ENCODE measurements at regions not wholly inside any gene's neighbourhood (a gene's known extent, or its start where the extent isn't known, plus 50 kb on each side); places are given as distances from the start of the nearest gene placed in this dataset.

DNA sequence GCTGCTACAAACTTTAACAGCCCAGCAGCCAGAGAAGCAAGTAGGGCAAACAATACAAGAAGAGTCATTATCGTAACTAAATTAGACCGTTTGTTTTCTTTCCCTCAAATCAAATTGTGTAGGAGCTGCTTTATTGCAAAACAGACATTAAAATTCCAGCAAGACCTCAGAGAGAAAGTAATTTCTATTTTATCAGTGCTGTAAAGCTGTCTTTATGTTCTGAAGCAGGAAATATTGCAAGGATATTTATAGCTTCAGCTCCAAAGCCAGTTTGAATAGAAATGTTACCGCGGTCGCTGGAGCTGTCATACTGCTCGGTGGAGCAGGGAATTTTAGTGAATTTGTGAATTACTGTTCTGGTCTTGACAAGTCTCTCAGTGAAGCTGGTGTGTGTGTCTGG lies 503.8 kb upstream of the PLXNA2 start (continued):
- TF ChIP-seq ZNF394 (tag by site-specific recombination; IDR thresholded peaks at IDR 0.05; ENCODE audit: borderline replicate concordance) (no peak), ZNF837 (tag by site-specific recombination; IDR thresholded peaks at IDR 0.05) (no peak), ZNF404 (tag by site-specific recombination; IDR thresholded peaks at IDR 0.05) (no peak), SP3 (tag by site-specific recombination; IDR thresholded peaks at IDR 0.05) (no peak), ZNF23 (tag by site-specific recombination; IDR thresholded peaks at IDR 0.05; ENCODE audit: borderline replicate concordance) (no peak), SALL2 (tag by site-specific recombination; IDR thresholded peaks at IDR 0.05; ENCODE audit: borderline replicate concordance) (no peak), SP2 (tag by site-specific recombination; IDR thresholded peaks at IDR 0.05) (no peak), ZNF138 (tag by site-specific recombination; IDR thresholded peaks at IDR 0.05; ENCODE audit: borderline replicate concordance) (no peak), ZNF777 (tag by site-specific recombination; IDR thresholded peaks at IDR 0.05; ENCODE audit: borderline replicate concordance) (no peak), ZNF521 (tag by site-specific recombination; IDR thresholded peaks at IDR 0.05) (no peak), ZNF221 (tag by site-specific recombination; IDR thresholded peaks at IDR 0.05; ENCODE audit: borderline replicate concordance) (no peak), ZNF37A (tag by site-specific recombination; IDR thresholded peaks at IDR 0.05) (no peak), ZNF121 (tag by site-specific recombination; IDR thresholded peaks at IDR 0.05) (no peak), ZXDB (tag by site-specific recombination; IDR thresholded peaks at IDR 0.05) (peak; percentile 84), WT1 (tag by site-specific recombination; IDR thresholded peaks at IDR 0.05) (peak; percentile 84), ZNF571 (tag by site-specific recombination; IDR thresholded peaks at IDR 0.05) (no peak), SCRT1 (tag by site-specific recombination; IDR thresholded peaks at IDR 0.05; ENCODE audit: borderline replicate concordance) (no peak), ZNF610 (tag by site-specific recombination; IDR thresholded peaks at IDR 0.05; ENCODE audit: borderline replicate concordance) (peak; percentile 65; the same call in 1 of the 2 replicates), ZNF366 (tag by site-specific recombination; conservative IDR thresholded peaks at IDR 0.05) (no peak), FEZF1 (tag by site-specific recombination; IDR thresholded peaks at IDR 0.05) (peak; percentile 97), ZNF48 (tag by site-specific recombination; IDR thresholded peaks at IDR 0.05) (no peak), ZNF274 (IDR thresholded peaks at IDR 0.05; ENCODE audit: low read length) (no peak), ZNF274 (tag by site-specific recombination; IDR thresholded peaks at IDR 0.05; ENCODE audit: borderline replicate concordance) (no peak), ZNF202 (tag by site-specific recombination; IDR thresholded peaks at IDR 0.05; ENCODE audit: borderline replicate concordance) (no peak)
- TF ChIP-seq, protein P1, sequence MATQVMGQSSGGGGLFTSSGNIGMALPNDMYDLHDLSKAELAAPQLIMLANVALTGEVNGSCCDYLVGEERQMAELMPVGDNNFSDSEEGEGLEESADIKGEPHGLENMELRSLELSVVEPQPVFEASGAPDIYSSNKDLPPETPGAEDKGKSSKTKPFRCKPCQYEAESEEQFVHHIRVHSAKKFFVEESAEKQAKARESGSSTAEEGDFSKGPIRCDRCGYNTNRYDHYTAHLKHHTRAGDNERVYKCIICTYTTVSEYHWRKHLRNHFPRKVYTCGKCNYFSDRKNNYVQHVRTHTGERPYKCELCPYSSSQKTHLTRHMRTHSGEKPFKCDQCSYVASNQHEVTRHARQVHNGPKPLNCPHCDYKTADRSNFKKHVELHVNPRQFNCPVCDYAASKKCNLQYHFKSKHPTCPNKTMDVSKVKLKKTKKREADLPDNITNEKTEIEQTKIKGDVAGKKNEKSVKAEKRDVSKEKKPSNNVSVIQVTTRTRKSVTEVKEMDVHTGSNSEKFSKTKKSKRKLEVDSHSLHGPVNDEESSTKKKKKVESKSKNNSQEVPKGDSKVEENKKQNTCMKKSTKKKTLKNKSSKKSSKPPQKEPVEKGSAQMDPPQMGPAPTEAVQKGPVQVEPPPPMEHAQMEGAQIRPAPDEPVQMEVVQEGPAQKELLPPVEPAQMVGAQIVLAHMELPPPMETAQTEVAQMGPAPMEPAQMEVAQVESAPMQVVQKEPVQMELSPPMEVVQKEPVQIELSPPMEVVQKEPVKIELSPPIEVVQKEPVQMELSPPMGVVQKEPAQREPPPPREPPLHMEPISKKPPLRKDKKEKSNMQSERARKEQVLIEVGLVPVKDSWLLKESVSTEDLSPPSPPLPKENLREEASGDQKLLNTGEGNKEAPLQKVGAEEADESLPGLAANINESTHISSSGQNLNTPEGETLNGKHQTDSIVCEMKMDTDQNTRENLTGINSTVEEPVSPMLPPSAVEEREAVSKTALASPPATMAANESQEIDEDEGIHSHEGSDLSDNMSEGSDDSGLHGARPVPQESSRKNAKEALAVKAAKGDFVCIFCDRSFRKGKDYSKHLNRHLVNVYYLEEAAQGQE (tag by site-specific recombination; IDR thresholded peaks at IDR 0.05): no peak
- TF ChIP-seq, protein P2, sequence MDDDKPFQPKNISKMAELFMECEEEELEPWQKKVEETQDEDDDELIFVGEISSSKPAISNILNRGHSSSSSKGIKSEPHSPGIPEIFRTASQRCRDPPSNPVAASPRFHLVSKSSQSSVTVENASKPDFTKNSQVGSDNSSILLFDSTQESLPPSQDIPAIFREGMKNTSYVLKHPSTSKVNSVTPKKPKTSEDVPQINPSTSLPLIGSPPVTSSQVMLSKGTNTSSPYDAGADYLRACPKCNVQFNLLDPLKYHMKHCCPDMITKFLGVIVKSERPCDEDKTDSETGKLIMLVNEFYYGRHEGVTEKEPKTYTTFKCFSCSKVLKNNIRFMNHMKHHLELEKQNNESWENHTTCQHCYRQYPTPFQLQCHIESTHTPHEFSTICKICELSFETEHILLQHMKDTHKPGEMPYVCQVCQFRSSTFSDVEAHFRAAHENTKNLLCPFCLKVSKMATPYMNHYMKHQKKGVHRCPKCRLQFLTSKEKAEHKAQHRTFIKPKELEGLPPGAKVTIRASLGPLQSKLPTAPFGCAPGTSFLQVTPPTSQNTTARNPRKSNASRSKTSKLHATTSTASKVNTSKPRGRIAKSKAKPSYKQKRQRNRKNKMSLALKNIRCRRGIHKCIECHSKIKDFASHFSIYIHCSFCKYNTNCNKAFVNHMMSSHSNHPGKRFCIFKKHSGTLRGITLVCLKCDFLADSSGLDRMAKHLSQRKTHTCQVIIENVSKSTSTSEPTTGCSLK (tag by site-specific recombination; IDR thresholded peaks at IDR 0.05): no peak
- TF ChIP-seq, protein P3, sequence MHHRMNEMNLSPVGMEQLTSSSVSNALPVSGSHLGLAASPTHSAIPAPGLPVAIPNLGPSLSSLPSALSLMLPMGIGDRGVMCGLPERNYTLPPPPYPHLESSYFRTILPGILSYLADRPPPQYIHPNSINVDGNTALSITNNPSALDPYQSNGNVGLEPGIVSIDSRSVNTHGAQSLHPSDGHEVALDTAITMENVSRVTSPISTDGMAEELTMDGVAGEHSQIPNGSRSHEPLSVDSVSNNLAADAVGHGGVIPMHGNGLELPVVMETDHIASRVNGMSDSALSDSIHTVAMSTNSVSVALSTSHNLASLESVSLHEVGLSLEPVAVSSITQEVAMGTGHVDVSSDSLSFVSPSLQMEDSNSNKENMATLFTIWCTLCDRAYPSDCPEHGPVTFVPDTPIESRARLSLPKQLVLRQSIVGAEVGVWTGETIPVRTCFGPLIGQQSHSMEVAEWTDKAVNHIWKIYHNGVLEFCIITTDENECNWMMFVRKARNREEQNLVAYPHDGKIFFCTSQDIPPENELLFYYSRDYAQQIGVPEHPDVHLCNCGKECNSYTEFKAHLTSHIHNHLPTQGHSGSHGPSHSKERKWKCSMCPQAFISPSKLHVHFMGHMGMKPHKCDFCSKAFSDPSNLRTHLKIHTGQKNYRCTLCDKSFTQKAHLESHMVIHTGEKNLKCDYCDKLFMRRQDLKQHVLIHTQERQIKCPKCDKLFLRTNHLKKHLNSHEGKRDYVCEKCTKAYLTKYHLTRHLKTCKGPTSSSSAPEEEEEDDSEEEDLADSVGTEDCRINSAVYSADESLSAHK (tag by site-specific recombination; IDR thresholded peaks at IDR 0.05): peak; percentile 85
- TF ChIP-seq, protein P4, sequence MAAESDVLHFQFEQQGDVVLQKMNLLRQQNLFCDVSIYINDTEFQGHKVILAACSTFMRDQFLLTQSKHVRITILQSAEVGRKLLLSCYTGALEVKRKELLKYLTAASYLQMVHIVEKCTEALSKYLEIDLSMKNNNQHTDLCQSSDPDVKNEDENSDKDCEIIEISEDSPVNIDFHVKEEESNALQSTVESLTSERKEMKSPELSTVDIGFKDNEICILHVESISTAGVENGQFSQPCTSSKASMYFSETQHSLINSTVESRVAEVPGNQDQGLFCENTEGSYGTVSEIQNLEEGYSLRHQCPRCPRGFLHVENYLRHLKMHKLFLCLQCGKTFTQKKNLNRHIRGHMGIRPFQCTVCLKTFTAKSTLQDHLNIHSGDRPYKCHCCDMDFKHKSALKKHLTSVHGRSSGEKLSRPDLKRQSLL (tag by site-specific recombination; IDR thresholded peaks at IDR 0.05): no peak
- TF ChIP-seq, protein P5, sequence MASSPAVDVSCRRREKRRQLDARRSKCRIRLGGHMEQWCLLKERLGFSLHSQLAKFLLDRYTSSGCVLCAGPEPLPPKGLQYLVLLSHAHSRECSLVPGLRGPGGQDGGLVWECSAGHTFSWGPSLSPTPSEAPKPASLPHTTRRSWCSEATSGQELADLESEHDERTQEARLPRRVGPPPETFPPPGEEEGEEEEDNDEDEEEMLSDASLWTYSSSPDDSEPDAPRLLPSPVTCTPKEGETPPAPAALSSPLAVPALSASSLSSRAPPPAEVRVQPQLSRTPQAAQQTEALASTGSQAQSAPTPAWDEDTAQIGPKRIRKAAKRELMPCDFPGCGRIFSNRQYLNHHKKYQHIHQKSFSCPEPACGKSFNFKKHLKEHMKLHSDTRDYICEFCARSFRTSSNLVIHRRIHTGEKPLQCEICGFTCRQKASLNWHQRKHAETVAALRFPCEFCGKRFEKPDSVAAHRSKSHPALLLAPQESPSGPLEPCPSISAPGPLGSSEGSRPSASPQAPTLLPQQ (tag by site-specific recombination; IDR thresholded peaks at IDR 0.05): no peak
- TF ChIP-seq, protein P6, sequence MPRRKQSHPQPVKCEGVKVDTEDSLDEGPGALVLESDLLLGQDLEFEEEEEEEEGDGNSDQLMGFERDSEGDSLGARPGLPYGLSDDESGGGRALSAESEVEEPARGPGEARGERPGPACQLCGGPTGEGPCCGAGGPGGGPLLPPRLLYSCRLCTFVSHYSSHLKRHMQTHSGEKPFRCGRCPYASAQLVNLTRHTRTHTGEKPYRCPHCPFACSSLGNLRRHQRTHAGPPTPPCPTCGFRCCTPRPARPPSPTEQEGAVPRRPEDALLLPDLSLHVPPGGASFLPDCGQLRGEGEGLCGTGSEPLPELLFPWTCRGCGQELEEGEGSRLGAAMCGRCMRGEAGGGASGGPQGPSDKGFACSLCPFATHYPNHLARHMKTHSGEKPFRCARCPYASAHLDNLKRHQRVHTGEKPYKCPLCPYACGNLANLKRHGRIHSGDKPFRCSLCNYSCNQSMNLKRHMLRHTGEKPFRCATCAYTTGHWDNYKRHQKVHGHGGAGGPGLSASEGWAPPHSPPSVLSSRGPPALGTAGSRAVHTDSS (tag by site-specific recombination; IDR thresholded peaks at IDR 0.05): no peak
